ENCODE measurements at regions not wholly inside any gene's neighbourhood (a gene's known extent, or its start where the extent isn't known, plus 50 kb on each side); places are given as distances from the start of the nearest gene placed in this dataset.

- H3K9me3 Mint-ChIP-seq = no peaks in the 10 kb centered on the region
- no peaks in the 10 kb centered on the region for H3K36me3 Mint-ChIP-seq
- no peaks in the 10 kb centered on the region for H3K27me3 Mint-ChIP-seq
- H3K4me1 Mint-ChIP-seq = no peaks in the 10 kb centered on the region
- no peak overlapping the region for H3K4me3 Mint-ChIP-seq
- no peak for DNase-seq
- H3K27ac Mint-ChIP-seq = no peak overlapping the region
Measured at GRCh38 chr4:11342401-11342800, 86.3 kb downstream of the HS3ST1 start.

DNA sequence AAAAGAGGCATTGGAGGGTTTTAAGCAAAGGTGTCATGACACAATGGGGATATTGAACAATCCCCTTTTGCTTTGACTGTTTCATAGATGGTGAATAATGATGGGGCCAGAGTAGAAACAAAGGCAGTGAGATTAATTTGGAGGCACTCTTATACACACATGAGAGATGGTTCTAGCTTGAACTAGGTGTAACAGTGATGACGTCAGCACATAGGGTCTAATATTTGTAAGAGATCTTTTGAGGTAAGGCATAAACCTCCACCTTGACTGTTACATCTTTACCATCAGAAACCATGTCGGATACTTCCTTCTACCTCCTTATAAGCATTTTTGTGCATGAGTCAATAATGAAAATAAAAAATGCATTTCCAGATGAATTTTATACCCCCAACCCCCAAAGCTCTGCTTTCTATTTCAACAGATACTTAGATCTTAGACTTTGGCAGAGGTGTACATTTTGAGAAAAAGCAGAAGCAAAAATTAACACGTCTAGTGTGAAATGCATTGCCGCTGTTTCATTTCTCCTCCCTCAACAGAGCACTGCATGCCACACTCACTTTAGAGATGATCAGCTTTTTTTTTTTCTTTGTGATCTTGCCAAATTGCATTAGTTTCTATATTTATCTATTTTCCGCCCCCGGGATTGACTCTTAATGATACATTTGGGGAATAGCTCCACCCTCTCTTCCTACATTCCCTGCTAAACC, 87.2 kb downstream of the HS3ST1 start:
- Mint-ChIP-seq H3K27me3 (no peaks in the 10 kb centered on the region), H3K36me3 (no peaks in the 10 kb centered on the region), H3K4me3 (no peak overlapping the region), H3K9me3 (no peaks in the 10 kb centered on the region), H3K27ac (no peak overlapping the region), H3K4me1 (peaks cover 2% of the 10 kb centered on the region)
- DNase-seq = no peak

DNA sequence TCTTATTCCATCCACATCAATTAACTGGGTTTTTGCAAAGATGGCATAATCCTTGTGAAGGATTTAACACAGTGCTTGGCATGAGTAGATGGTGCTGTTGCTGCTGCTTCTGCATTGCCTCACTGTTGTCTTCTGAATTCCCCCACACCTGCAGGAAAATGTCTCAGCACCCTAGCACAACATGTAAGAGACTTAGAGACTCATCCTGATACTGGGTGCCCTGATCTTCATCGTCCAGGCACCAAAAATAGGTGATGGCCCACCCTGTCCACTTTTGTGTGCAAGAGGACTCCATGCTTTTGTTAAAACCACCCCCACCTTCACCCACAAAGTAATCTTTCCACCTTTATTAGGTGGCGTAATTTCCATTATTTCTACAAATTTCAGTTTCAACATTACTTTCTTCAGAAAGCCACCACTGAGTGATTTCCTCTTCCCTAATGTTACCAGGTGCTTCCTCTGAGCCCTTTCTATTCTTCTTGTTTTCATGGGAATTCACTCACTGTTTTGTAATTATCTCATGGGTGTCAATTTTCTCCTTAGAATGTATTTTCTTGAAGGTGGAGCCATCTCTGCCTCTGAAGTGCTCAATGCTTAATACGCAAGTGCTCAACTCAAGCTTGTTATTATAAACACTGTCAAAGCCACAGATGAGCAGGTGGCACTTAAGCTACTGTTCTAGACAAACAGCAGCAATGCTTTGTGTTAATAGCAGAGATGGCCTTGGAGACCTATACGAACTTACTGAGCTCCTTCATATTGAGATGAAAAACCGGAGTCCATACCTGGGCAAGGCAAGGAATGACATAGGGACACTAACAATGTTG, 89.5 kb downstream of the HS3ST1 start:
- peaks cover 2% of the 10 kb centered on the region for H3K4me1 Mint-ChIP-seq
- H3K27ac Mint-ChIP-seq = no peak overlapping the region
- no peaks in the 10 kb centered on the region for H3K27me3 Mint-ChIP-seq
- H3K36me3 Mint-ChIP-seq = no peaks in the 10 kb centered on the region
- no peak for DNase-seq
- no peak overlapping the region for H3K4me3 Mint-ChIP-seq
- no peaks in the 10 kb centered on the region for H3K9me3 Mint-ChIP-seq

- no peak for DNase-seq
- H3K4me1 Mint-ChIP-seq = peaks cover 2% of the 10 kb centered on the region
- no peak overlapping the region for H3K4me3 Mint-ChIP-seq
- no peaks in the 10 kb centered on the region for H3K36me3 Mint-ChIP-seq
- no peaks in the 10 kb centered on the region for H3K9me3 Mint-ChIP-seq
- H3K27ac Mint-ChIP-seq = no peak overlapping the region
- no peaks in the 10 kb centered on the region for H3K27me3 Mint-ChIP-seq
Measured at GRCh38 chr4:11337287-11337686, 91.4 kb downstream of the HS3ST1 start.

DNA sequence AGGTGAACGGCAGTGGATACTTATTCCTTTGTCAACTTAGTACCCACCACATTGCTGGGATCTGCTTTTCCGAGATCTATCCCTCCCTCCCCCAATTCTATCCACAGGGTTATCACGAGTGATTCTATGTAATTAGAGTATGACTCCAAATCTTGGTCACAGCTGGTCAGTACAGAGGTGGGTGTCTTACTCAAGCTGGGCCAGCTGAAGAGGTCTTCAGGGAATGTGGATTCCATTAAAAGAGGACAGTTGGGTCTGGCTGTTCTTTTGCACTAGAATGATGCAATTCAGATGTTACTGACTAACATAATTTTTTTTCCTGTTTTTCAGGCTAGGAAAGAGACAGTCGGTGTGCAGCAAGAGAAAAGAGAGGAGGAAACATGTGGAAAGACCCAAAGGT, 92.3 kb downstream of the HS3ST1 start:
- Mint-ChIP-seq H3K9me3 (no peaks in the 10 kb centered on the region), H3K27me3 (no peaks in the 10 kb centered on the region), H3K4me1 (peaks cover 2% of the 10 kb centered on the region), H3K36me3 (no peaks in the 10 kb centered on the region), H3K4me3 (no peak overlapping the region), H3K27ac (no peak overlapping the region)
- DNase-seq = no peak

GRCh38 chr4:11334887-11335286, 93.8 kb downstream of the HS3ST1 start:
- Mint-ChIP-seq H3K9me3 (no peaks in the 10 kb centered on the region), H3K36me3 (no peaks in the 10 kb centered on the region), H3K4me3 (no peak overlapping the region), H3K4me1 (peaks cover 2% of the 10 kb centered on the region), H3K27ac (no peak overlapping the region), H3K27me3 (no peaks in the 10 kb centered on the region)
- no peak for DNase-seq

- DNase-seq = no peak
- Mint-ChIP-seq H3K4me1 (no peaks in the 10 kb centered on the region), H3K36me3 (no peaks in the 10 kb centered on the region), H3K27me3 (peaks cover 8% of the 10 kb centered on the region), H3K27ac (no peak overlapping the region), H3K4me3 (no peak overlapping the region), H3K9me3 (peaks cover 11% of the 10 kb centered on the region)
Measured at GRCh38 chr4:11328401-11328800, 100.3 kb downstream of the HS3ST1 start.

- DNase-seq = no peak
- Mint-ChIP-seq H3K27me3 (peaks cover 8% of the 10 kb centered on the region), H3K27ac (no peak overlapping the region), H3K36me3 (no peaks in the 10 kb centered on the region), H3K4me1 (no peaks in the 10 kb centered on the region), H3K4me3 (no peak overlapping the region), H3K9me3 (peaks cover 27% of the 10 kb centered on the region)
Measured at GRCh38 chr4:11326021-11326420, 102.7 kb downstream of the HS3ST1 start.

DNA sequence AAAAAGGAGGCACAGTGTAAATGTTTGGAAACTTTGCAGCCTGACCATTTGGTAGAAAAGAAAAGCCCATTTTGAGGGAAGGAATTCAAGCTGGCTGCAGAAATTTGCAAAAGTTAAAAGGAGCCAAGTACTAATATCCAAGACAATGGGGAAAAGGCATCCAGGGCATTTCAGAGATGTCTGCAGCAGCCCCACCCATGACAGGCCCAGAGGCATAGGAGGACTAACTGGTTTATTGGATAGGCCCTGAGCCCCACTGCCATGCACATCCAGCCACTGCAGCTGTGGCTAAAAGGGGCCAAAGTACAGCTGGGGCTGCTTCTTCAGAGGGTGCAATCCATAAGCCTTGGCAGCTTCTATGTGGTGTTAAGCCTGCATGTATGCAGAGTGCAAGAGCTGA, 104.9 kb downstream of the HS3ST1 start:
- no peak overlapping the region for H3K4me3 Mint-ChIP-seq
- no peak overlapping the region for H3K27ac Mint-ChIP-seq
- peaks cover 11% of the 10 kb centered on the region for H3K27me3 Mint-ChIP-seq
- no peaks in the 10 kb centered on the region for H3K4me1 Mint-ChIP-seq
- no peak for DNase-seq
- H3K36me3 Mint-ChIP-seq = no peaks in the 10 kb centered on the region
- H3K9me3 Mint-ChIP-seq = peaks cover 27% of the 10 kb centered on the region

GRCh38 chr4:11313157-11313943, 115.3 kb downstream of the HS3ST1 start:
- Mint-ChIP-seq H3K27me3 (peaks cover 3% of the 10 kb centered on the region), H3K9me3 (peaks cover 4% of the 10 kb centered on the region), H3K36me3 (no peaks in the 10 kb centered on the region), H3K4me3 (no peak overlapping the region), H3K27ac (no peak overlapping the region), H3K4me1 (no peaks in the 10 kb centered on the region)
- no peak for DNase-seq

GRCh38 chr4:11312389-11312788, 116.3 kb downstream of the HS3ST1 start:
- Mint-ChIP-seq H3K4me1 (no peaks in the 10 kb centered on the region), H3K4me3 (no peak overlapping the region), H3K27ac (no peak overlapping the region), H3K9me3 (peaks cover 8% of the 10 kb centered on the region), H3K27me3 (peaks cover 3% of the 10 kb centered on the region), H3K36me3 (no peaks in the 10 kb centered on the region)
- no peak for DNase-seq

DNA sequence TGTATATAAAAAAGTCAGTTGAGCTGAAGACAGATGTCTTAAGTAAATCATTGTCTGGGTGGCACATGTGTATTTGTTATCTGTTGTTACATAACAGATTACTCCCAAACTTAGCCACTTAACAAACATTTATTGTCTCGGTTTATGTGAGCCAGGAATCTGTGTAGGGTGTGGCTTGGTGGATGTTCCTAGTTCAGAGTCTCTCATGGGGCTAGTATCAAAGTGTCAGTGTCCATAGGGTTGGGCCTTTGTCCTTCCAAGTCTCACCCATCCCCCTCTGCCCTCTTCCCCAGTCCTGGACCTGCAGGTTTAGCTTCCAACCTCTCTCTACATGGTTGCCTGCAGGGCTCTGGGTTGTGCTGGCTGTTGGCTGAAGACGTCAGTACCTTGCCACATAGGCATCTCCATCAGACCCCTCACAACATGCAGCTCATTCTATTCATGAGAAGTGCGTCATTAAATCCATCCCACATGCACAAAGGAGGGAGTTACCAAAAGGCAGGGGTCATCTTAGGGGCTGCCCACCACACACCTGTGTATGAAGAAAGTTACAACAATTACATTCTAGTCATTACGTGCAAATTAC, 127.5 kb downstream of the HS3ST1 start:
- Mint-ChIP-seq H3K4me1 (peaks cover 7% of the 10 kb centered on the region), H3K27ac (no peak overlapping the region), H3K9me3 (no peaks in the 10 kb centered on the region), H3K27me3 (peaks cover 5% of the 10 kb centered on the region), H3K4me3 (no peak overlapping the region), H3K36me3 (no peaks in the 10 kb centered on the region)
- no peak for DNase-seq

GRCh38 chr4:11299836-11300235, 128.9 kb downstream of the HS3ST1 start:
- Mint-ChIP-seq H3K4me1 (peaks cover 7% of the 10 kb centered on the region), H3K36me3 (no peaks in the 10 kb centered on the region), H3K4me3 (no peak overlapping the region), H3K27ac (no peak overlapping the region), H3K27me3 (peaks cover 5% of the 10 kb centered on the region), H3K9me3 (no peaks in the 10 kb centered on the region)
- DNase-seq = no peak

DNA sequence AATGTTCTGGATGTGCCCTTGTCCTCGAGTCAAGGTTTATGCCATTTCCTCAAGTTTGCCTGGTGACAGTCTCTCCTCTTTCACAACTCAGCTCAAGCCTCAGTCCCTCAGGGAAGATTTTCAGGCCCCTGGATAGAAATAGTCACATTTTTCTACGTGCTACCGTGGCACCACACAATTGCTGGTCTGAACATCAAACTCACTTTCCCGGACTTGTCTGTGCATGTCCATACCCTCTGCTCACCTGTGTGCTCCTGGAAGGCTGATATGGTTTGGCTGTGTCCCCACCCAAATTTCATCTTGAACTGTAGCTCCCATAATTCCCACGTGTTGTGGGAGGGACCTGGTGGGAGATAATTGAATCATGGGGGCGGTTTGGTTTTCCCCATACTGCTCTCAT, 129.7 kb downstream of the HS3ST1 start:
- peaks cover 7% of the 10 kb centered on the region for H3K4me1 Mint-ChIP-seq
- H3K9me3 Mint-ChIP-seq = no peaks in the 10 kb centered on the region
- H3K27me3 Mint-ChIP-seq = peaks cover 5% of the 10 kb centered on the region
- H3K27ac Mint-ChIP-seq = no peak overlapping the region
- no peak for DNase-seq
- H3K4me3 Mint-ChIP-seq = no peak overlapping the region
- no peaks in the 10 kb centered on the region for H3K36me3 Mint-ChIP-seq

- peaks cover 7% of the 10 kb centered on the region for H3K4me1 Mint-ChIP-seq
- H3K9me3 Mint-ChIP-seq = no peaks in the 10 kb centered on the region
- H3K27me3 Mint-ChIP-seq = peaks cover under 1% of the 10 kb centered on the region
- DNase-seq = no peak
- H3K4me3 Mint-ChIP-seq = no peak overlapping the region
- H3K27ac Mint-ChIP-seq = no peak overlapping the region
- H3K36me3 Mint-ChIP-seq = no peaks in the 10 kb centered on the region
Measured at GRCh38 chr4:11298451-11298850, 130.2 kb downstream of the HS3ST1 start.
